Endodermal cell (in vitro differentiated cells): ENCODE measurements at regions not wholly inside any gene's neighbourhood (a gene's known extent, or its start where the extent isn't known, plus 50 kb on each side); places are given as distances from the start of the nearest gene placed in this dataset.

Source experiments
- DNase-seq: peaks from one replicate; pipeline ENCODE4 v3.0.0-alpha.2; 2017
- H3K27ac ChIP-seq: 2 replicates; pipeline ENCODE4 v1.5.1; 2013; ENCODE audit warnings: mild to moderate bottlenecking, low read depth, low read length, moderate library complexity
- H3K27me3 ChIP-seq: 2 replicates; pipeline ENCODE4 v1.6.1; 2013; ENCODE audit warnings: mild to moderate bottlenecking, low read length, moderate library complexity; ENCODE audit not compliant: insufficient read depth, control insufficient read depth, poor library complexity, severe bottlenecking
- H3K36me3 ChIP-seq: 2 replicates; pipeline ENCODE4 v1.7.0; 2013; ENCODE audit warnings: mild to moderate bottlenecking, low read length, moderate library complexity; ENCODE audit not compliant: control insufficient read depth, insufficient read depth
- H3K4me1 ChIP-seq: one replicate; pipeline ENCODE4 v1.7.0; 2013; ENCODE audit warnings: low read length; ENCODE audit not compliant: control insufficient read depth, insufficient read depth
- H3K4me3 ChIP-seq: 2 replicates; pipeline ENCODE4 v1.5.1; 2013; ENCODE audit warnings: mild to moderate bottlenecking, low read length, moderate library complexity
- H3K9ac ChIP-seq: 2 replicates; pipeline ENCODE4 v1.6.1; 2013; ENCODE audit warnings: mild to moderate bottlenecking, low read length, moderate library complexity; ENCODE audit not compliant: poor library complexity, severe bottlenecking; ENCODE audit errors: extremely low read depth
- H3K9me3 ChIP-seq: 2 replicates; pipeline ENCODE4 v1.6.1; 2013; ENCODE audit warnings: mild to moderate bottlenecking, low read length, moderate library complexity; ENCODE audit not compliant: control insufficient read depth
- H3K27ac Mint-ChIP-seq: 2 replicates; pipeline ENCODE4 v1.8.0; 2020; ENCODE audit warnings: mixed read lengths
- H3K27me3 Mint-ChIP-seq: 2 replicates; pipeline ENCODE4 v1.8.0; 2021; ENCODE audit warnings: mild to moderate bottlenecking, mixed read lengths; ENCODE audit not compliant: insufficient read depth
- H3K36me3 Mint-ChIP-seq: 2 replicates; pipeline ENCODE4 v1.8.0; 2020; ENCODE audit warnings: low read depth, mixed read lengths
- H3K4me1 Mint-ChIP-seq: 2 replicates; pipeline ENCODE4 v1.8.0; 2020; ENCODE audit warnings: mixed read lengths
- H3K4me3 Mint-ChIP-seq: 2 replicates; pipeline ENCODE4 v1.8.0; 2020; ENCODE audit warnings: mild to moderate bottlenecking, moderate library complexity, mixed read lengths
- H3K9me3 Mint-ChIP-seq: 2 replicates; pipeline ENCODE4 v1.8.0; 2020; ENCODE audit warnings: mild to moderate bottlenecking, mixed read lengths
- WGBS, 2 experiments: methylation state at CpG; one replicate each; pipeline versions ENCODE4 v1.1.5 to v1.1.7; 2013; ENCODE audit warnings: missing lambda C conversion rate in 2 of 2, mixed read lengths in 1 of 2; ENCODE audit not compliant: insufficient coverage in 1 of 2, insufficient read length in 1 of 2; 5-methylcytosine and 5-hydroxymethylcytosine counted together
- TF ChIP-seq, protein P1 (sequence below): fragments of 200-600 bp; sonication (generic); conservative IDR thresholded peaks from 2 replicates; pipeline ENCODE4 v1.5.0; 2021; ENCODE audit warnings: antibody characterized with exemption, mild to moderate bottlenecking

DNA sequence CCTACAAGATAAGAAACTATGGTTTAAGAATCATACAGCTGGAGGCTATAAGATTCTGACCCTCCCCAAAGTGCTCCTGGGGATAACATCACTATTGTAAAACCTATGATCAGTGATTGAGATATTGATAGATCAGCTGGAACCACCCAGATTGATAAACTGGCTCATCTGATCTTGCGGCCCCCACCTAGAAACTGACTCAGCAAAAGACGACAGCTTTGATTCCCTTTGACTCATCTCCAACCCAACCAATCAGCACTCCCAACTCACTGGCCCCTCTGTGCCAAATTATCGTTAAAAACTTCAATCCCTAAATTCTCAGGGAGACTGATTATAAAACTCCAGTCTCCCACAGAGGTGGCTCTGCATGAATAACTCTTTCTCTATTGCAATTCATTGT lies 106.4 kb downstream of the SCP2D1 start:
- Mint-ChIP-seq H3K27me3 (peaks cover 3% of the 10 kb centered on the region), H3K4me3 (no peak overlapping the region), H3K27ac (no peak overlapping the region), H3K36me3 (no peaks in the 10 kb centered on the region), H3K9me3 (no peaks in the 10 kb centered on the region), H3K4me1 (peaks cover 5% of the 10 kb centered on the region)
- DNase-seq, result no peak
- H3K36me3 ChIP-seq, result no peaks in the 10 kb centered on the region
- no peak overlapping the region for H3K4me3 ChIP-seq
- no peak overlapping the region for H3K27ac ChIP-seq
- no peak overlapping the region for H3K9ac ChIP-seq
- no peaks in the 10 kb centered on the region for H3K9me3 ChIP-seq
- 88% methylated on average over 3 of the region's 3 CpGs; no CpG with 5 or more reads in 1 of the 2 experiments for WGBS, 2 experiments
- TF ChIP-seq, protein P1, sequence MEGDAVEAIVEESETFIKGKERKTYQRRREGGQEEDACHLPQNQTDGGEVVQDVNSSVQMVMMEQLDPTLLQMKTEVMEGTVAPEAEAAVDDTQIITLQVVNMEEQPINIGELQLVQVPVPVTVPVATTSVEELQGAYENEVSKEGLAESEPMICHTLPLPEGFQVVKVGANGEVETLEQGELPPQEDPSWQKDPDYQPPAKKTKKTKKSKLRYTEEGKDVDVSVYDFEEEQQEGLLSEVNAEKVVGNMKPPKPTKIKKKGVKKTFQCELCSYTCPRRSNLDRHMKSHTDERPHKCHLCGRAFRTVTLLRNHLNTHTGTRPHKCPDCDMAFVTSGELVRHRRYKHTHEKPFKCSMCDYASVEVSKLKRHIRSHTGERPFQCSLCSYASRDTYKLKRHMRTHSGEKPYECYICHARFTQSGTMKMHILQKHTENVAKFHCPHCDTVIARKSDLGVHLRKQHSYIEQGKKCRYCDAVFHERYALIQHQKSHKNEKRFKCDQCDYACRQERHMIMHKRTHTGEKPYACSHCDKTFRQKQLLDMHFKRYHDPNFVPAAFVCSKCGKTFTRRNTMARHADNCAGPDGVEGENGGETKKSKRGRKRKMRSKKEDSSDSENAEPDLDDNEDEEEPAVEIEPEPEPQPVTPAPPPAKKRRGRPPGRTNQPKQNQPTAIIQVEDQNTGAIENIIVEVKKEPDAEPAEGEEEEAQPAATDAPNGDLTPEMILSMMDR, result no peak
- H3K4me1 ChIP-seq, result no peaks in the 10 kb centered on the region
- H3K27me3 ChIP-seq, result no peaks in the 10 kb centered on the region

DNA sequence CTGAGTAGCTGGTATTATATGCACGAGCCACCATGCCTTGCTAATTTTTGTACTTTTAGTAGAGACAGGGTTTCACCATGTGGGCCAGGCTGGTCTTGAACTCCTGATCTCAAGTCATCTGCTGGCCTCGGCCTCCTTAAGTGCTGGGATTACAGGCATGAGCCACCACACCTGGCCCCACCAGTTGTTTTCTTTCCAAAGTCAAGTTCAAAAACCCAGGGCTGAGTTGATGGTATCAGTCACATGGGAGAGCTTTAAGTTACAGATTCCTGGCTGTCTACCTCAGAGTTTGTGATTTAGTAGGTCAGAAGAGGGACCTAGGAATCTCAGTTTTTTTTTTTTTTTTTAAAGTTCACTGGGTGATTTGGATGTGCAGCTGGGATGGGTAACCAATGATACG lies 107.7 kb downstream of the SCP2D1 start:
- 96 to 100% methylated on average over 1 to 3 of the region's 3 CpGs for WGBS, 2 experiments
- no peak overlapping the region for H3K27ac Mint-ChIP-seq

DNA sequence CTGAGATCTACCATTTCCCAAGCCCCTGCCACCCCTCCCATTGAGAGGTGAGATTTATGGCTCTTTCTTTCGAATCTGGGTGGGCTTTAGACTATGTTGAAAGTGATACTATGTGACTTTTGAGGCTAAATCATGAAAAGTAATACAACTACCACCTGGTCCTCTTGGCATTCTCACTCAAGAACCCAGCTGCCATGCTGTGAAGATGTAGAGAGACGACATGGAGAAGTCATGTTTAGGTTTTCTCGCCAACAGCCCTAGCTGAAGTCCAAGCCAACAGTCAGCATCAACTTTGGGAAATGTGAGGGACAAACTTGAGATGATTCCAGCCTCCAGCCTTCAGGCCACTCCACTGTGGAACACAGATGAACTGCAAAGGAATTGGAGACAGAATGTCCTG lies 108.7 kb downstream of the SCP2D1 start:
- Histone ChIP-seq H3K4me1 (no peaks in the 10 kb centered on the region), H3K27me3 (no peaks in the 10 kb centered on the region), H3K9ac (no peak overlapping the region), H3K4me3 (no peak overlapping the region), H3K9me3 (no peaks in the 10 kb centered on the region), H3K27ac (no peak overlapping the region), H3K36me3 (no peaks in the 10 kb centered on the region)
- Mint-ChIP-seq H3K27ac (no peak overlapping the region), H3K36me3 (no peaks in the 10 kb centered on the region), H3K27me3 (no peaks in the 10 kb centered on the region), H3K9me3 (no peaks in the 10 kb centered on the region), H3K4me1 (peaks cover 7% of the 10 kb centered on the region), H3K4me3 (no peak overlapping the region)
- DNase-seq, result no peak
- 91 to 92% methylated on average over 2 of the region's 3 CpGs for WGBS, 2 experiments
- TF ChIP-seq, protein P1, result no peak

More for the DNA sequence above, 107.7 kb downstream of the SCP2D1 start:
- H3K9me3 Mint-ChIP-seq, result no peaks in the 10 kb centered on the region
- DNase-seq, result no peak
- no peak overlapping the region for H3K4me3 Mint-ChIP-seq
- H3K36me3 ChIP-seq, result no peaks in the 10 kb centered on the region
- H3K9me3 ChIP-seq, result no peaks in the 10 kb centered on the region
- H3K4me1 Mint-ChIP-seq, result peaks cover 7% of the 10 kb centered on the region
- H3K27me3 ChIP-seq, result no peaks in the 10 kb centered on the region
- no peaks in the 10 kb centered on the region for H3K4me1 ChIP-seq
- TF ChIP-seq, protein P1, result no peak
- no peak overlapping the region for H3K9ac ChIP-seq
- H3K27ac ChIP-seq, result no peak overlapping the region
- no peaks in the 10 kb centered on the region for H3K27me3 Mint-ChIP-seq
- H3K36me3 Mint-ChIP-seq, result no peaks in the 10 kb centered on the region
- no peak overlapping the region for H3K4me3 ChIP-seq
